NCI-H1930 (cell line): ENCODE measurements at regions not wholly inside any gene's neighbourhood (a gene's known extent, or its start where the extent isn't known, plus 50 kb on each side); places are given as distances from the start of the nearest gene placed in this dataset.

Experiments used
- DNase-seq, 2 experiments: peaks; one replicate each; lab custom pipeline; 2025; lab: John Stamatoyannopoulos, UW

- DNase-seq: peak; percentile 82 to 84
Observed at GRCh38 chr1:239322369-239322768, 64.0 kb upstream of the CHRM3 start.

- DNase-seq: no peak
Observed at GRCh38 chr1:239321877-239322276, 64.5 kb upstream of the CHRM3 start.

GRCh38 chr1:239317948-239318347, 68.4 kb upstream of the CHRM3 start:
- no peak for DNase-seq

GRCh38 chr1:239315631-239316217, 70.6 kb upstream of the CHRM3 start:
- DNase-seq: no peak

GRCh38 chr1:239311331-239311730, 75.0 kb upstream of the CHRM3 start:
- no peak for DNase-seq

DNA sequence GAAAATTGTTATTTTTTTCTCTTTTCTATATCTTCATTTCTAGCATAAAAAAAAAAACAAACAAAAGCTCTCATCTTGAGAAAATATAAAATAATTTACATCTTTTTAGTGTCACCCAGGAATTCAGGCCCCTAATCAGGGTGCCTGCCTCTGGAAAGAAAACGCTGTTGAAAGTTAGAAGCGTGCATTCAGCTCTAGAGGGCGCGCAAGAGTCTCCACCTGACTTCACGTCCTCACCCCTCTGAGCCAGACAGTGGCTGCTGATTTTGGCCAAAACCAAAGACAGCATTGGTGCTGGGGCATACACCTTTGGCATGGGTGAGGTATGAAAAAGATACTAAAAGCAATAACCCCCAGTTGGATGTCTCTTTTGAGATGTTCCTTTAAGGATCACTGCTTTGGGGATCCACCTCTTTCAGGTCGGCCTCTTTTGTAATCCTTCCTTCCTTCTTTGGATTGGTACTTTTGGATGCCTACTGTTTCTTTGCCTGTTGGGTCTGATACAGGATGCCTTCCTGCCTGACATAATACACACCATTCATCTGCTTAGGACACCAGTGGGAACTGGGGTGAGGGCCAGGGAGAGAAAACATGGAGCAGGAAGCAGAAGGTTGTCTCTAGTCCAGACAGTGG, 77.6 kb upstream of the CHRM3 start:
- no peak for DNase-seq

DNA sequence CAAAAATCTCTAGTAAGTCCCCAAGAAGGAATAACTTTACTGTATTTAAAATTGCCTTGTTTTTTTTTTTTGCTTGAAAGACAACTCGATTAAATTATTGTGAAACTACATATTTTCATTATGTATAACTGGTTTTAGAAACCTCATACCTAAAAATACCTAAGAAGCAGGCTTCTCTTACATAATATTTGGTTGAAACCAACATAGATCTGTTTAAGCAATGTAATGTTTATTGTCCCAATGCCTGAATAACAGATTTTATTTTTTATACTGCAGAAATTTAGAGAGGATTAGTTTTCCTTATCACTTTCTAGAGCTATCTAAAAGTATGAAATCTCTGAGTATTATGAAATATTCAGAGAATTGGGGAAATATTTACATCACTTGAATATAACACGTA, 78.5 kb upstream of the CHRM3 start:
- DNase-seq: no peak

DNA sequence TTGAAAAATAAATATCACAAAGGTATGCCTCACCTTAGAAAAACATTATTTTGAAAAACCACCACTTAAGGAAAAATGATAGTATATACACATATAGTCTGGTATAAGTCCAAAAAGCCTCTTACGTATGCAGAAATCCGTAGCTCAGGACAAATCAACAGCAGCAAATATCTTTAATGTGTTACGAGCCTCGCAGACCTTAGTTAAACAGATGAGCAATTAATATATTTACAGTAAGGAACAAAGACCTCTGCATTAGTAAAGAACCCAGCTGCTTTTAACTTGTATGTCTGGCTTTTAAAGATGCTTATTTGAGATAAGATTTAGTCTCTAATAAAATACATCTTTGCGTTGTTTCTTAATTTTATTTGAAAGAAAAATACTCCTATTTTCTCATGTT, 79.9 kb upstream of the CHRM3 start:
- DNase-seq: no peak

- DNase-seq: no peak
Observed at GRCh38 chr1:239303289-239303688, 83.1 kb upstream of the CHRM3 start.

GRCh38 chr1:239302696-239303095, 83.7 kb upstream of the CHRM3 start:
- no peak for DNase-seq

DNA sequence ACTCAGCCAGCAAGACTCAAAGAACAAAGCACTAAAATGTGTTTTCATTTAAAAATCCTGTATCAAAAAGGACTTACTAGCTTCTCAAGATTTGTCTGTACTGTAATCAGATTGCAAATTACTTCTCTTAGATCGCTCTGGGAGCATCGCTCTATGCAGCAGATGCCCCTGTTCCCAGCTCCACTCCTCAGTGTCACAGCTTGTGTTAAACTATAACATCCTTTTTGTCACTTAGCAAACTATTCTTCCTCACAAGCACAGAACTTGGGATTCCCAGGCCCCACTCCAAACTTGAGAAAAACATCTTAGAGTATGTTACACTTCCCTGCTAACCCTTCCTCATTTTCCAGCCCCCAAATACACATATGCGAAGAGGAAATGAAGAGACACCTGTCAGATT, 85.1 kb upstream of the CHRM3 start:
- no peak for DNase-seq

DNA sequence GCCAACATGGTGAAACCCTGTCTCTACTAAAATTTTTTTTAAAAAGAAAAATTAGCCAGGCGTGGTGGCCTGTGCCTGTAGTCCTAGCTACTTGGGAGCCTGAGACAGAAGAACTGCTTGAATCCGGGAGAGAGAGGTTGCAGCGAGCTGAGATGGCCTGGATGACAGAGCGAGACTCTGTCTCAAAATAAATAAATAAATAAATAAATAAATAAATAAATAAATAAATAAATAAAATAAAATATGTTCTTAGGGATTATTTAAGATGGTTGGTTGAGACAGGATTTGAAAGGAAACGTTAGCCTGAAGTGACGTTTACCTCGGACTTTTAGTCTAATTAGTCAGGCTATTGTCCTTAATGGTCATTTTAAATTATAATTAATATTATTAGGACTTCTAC, 88.5 kb upstream of the CHRM3 start:
- DNase-seq: no peak

GRCh38 chr1:239293350-239294110, 92.8 kb upstream of the CHRM3 start:
- no peak for DNase-seq

- no peak for DNase-seq
Observed at GRCh38 chr1:239288820-239289554, 97.4 kb upstream of the CHRM3 start.

DNA sequence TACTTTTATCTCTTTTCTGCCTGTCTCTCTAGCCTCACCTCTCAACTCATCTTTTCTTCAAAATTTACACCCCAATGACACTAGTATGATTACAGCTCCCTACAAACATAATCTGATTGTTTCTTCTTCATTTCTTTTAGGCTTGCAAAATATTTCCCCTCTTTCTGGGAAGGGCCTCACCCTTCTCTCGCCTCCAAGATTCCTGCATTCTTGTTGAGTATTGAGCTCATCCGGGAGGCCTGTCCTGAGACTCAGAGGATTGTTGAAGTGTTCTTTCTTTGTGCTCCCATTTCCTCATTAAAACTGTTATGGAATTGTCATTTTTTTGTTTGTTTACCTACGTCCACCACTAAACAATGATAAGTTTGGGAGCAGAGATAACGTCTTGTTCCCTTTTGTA, 99.1 kb upstream of the CHRM3 start:
- DNase-seq: no peak

DNA sequence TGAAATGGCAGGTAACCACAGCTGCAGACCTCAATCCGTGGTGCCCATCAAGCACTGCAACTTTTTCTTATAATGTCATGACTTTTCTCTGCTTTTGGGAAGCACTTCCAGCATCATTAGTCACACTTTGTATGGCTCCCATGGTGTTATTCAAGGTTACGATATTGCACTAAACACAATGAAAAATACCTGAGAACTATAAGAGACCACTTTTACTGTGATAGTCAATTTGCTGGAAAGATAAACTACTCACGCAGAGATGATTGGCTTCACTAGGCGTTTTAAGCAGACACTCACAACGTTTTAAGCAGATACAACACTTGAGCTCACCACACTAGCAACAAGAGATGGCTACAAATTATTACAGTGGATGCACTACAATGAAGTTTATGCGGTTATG, 103.2 kb upstream of the CHRM3 start:
- DNase-seq: peak; percentile 4 to 15

DNA sequence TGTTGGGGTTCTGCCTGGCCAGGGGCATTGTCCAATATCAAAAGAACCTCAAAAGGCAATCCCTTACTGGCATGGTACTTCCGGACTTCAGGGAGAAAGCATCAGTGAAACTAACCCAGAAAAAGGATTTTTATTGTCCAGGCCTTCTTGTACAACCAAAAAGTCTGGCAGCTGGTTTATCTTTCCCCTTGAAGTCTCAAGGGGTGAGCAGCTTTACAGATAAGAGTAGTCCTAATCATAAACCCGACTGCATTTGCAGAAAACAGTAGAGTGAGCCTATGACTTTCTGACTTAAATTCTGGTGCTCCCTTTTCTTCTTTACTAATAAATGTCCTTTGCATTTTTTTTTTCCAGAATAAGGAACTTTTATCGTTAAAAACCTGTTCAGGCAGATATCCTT, 104.0 kb upstream of the CHRM3 start:
- DNase-seq: no peak

DNA sequence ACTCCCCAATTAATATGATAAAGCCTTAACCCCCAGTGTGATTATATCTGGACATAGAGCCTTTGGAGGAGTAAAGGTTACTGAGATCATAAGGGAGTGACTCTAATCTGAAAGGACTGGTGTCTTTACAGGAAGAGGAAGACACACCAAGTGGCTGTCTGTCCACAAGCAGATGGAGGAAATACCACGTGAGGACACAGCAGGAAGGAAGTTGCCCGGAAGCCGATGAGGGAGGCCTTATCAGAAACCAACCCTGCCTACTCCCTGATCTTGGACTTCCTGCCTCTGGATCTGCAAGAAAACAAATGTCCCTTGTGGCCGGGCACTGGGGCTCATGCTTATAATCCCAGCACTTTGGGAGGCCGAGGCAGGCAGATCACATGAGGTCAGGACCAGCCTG, 110.3 kb upstream of the CHRM3 start:
- DNase-seq: no peak

- no peak for DNase-seq
Observed at GRCh38 chr1:239274242-239274830, 112.0 kb upstream of the CHRM3 start.

DNA sequence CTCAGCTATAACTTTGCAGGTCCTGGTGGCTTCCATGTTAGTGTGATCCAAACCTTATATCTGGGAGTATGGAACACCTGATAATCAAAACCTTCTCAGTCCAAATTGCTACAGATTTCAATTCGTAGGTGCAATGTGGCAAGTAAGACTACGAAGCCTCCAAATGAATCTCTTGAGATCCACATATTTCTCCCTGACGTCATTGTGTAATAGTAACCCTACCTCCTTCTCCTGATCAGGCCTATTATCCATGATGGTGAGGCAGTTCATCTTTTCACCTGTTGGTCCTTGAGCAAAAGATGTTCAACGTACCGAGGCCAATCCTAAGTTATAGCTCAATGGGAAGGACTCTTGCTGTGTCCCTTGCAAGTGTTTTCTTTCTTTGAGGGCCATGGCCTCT, 115.9 kb upstream of the CHRM3 start:
- DNase-seq: no peak

GRCh38 chr1:239269706-239270105, 116.7 kb upstream of the CHRM3 start:
- no peak for DNase-seq

DNA sequence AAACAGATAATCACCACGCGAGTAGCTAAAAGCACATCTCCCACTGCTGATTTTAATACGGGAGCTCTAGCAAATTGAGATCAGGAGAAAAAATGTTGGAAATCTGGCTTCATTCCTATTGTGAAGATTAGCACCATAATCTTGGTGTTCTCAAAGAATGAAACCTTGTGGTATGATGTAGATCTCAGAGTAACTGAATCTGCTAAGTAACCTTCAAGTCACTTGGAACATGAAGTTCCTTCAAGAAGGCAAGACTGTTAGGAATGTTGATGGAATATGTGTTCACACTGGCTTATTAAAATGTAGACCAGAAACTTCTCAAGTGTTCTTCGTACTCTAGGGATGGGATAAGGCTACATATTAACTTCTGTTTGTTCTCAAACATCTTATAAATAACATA, 117.4 kb upstream of the CHRM3 start:
- no peak for DNase-seq
